ENCODE measurements at regions not wholly inside any gene's neighbourhood (a gene's known extent, or its start where the extent isn't known, plus 50 kb on each side); places are given as distances from the start of the nearest gene placed in this dataset.
"Not testable (repeated sequence)": the region's sequence is repeated elsewhere in the genome, so short reads cannot be mapped to it uniquely, and the experiment has no call there.

GRCh38 chr17:22300177-22300576 is 607.9 kb downstream of the KCNJ18 start:
- DNase-seq (ENCODE audit: low spot score): no peak
- intact Hi-C loops (cut with DNase I): no loop called here

GRCh38 chr17:22300731-22301352 is 608.5 kb downstream of the KCNJ18 start:
- intact Hi-C loops (cut with DNase I): no loop called here
- no peak for DNase-seq (ENCODE audit: low spot score)

GRCh38 chr17:22301353-22301745 is 609.0 kb downstream of the KCNJ18 start:
- intact Hi-C loops (cut with DNase I): no loop called here
- DNase-seq (ENCODE audit: low spot score): no peak

GRCh38 chr17:22303096-22303495 is 610.8 kb downstream of the KCNJ18 start:
- intact Hi-C loops (cut with DNase I): no loop called here
- DNase-seq (ENCODE audit: low spot score): no peak

GRCh38 chr17:22303865-22304264 is 611.5 kb downstream of the KCNJ18 start:
- DNase-seq (ENCODE audit: low spot score): no peak
- intact Hi-C loops (cut with DNase I): no loop called here

- DNase-seq (ENCODE audit: low spot score): no peak
- intact Hi-C loops (cut with DNase I): no loop called here
Observed at GRCh38 chr17:22304667-22305303, 612.5 kb downstream of the KCNJ18 start.

GRCh38 chr17:22305356-22306071 is 613.2 kb downstream of the KCNJ18 start:
- intact Hi-C loops (cut with DNase I): no loop called here
- no peak for DNase-seq (ENCODE audit: low spot score)

GRCh38 chr17:22310292-22310691 is 618.0 kb downstream of the KCNJ18 start:
- intact Hi-C loops (cut with DNase I); DNase-seq (ENCODE audit: low spot score): not testable (repeated sequence)

- DNase-seq (ENCODE audit: low spot score): no peak
- intact Hi-C loops (cut with DNase I): no loop called here
Observed at GRCh38 chr17:22310717-22311686, 618.7 kb downstream of the KCNJ18 start.

- DNase-seq (ENCODE audit: low spot score); intact Hi-C loops (cut with DNase I): not testable (repeated sequence)
Observed at GRCh38 chr17:22321001-22321400, 628.7 kb downstream of the KCNJ18 start.

- DNase-seq (ENCODE audit: low spot score); intact Hi-C loops (cut with DNase I): not testable (repeated sequence)
Observed at GRCh38 chr17:22322893-22323550, 630.7 kb downstream of the KCNJ18 start.

GRCh38 chr17:22337467-22337866 is 645.1 kb downstream of the KCNJ18 start:
- intact Hi-C loops (cut with DNase I): no loop called here
- no peak for DNase-seq (ENCODE audit: low spot score)

GRCh38 chr17:22356603-22357002 is 664.3 kb downstream of the KCNJ18 start:
- DNase-seq (ENCODE audit: low spot score); intact Hi-C loops (cut with DNase I): not testable (repeated sequence)

GRCh38 chr17:22370988-22371387 is 678.7 kb downstream of the KCNJ18 start:
- DNase-seq (ENCODE audit: low spot score); intact Hi-C loops (cut with DNase I): not testable (repeated sequence)

- intact Hi-C loops (cut with DNase I): no loop called here
- DNase-seq (ENCODE audit: low spot score): no peak
Observed at GRCh38 chr17:22373911-22374310, 681.6 kb downstream of the KCNJ18 start.

GRCh38 chr17:22374741-22375140 is 682.4 kb downstream of the KCNJ18 start:
- DNase-seq (ENCODE audit: low spot score): no peak
- intact Hi-C loops (cut with DNase I): no loop called here

- intact Hi-C loops (cut with DNase I); DNase-seq (ENCODE audit: low spot score): not testable (repeated sequence)
Observed at GRCh38 chr17:22376747-22377146, 684.4 kb downstream of the KCNJ18 start.

- DNase-seq (ENCODE audit: low spot score); intact Hi-C loops (cut with DNase I): not testable (repeated sequence)
Observed at GRCh38 chr17:22378748-22379147, 686.4 kb downstream of the KCNJ18 start.

GRCh38 chr17:22381589-22381988 is 689.3 kb downstream of the KCNJ18 start:
- DNase-seq (ENCODE audit: low spot score); intact Hi-C loops (cut with DNase I): not testable (repeated sequence)
